Esophagus squamous epithelium (tissue), 4 donors: ENCODE measurements at regions not wholly inside any gene's neighbourhood (a gene's known extent, or its start where the extent isn't known, plus 50 kb on each side); places are given as distances from the start of the nearest gene placed in this dataset.

ENCODE experiments used
- POLR2A ChIP-seq, 4 donors: fragments of 450-650 bp; IDR thresholded peaks; one replicate each; pipeline ENCODE4 v1.6.1; 2017; ENCODE audit warnings: antibody characterized with exemption in 4 of 4, mild to moderate bottlenecking in 4 of 4, moderate library complexity in 3 of 4
- TF ChIP-seq, protein P1 (sequence below), 6 experiments: fragments of 450-650 bp in 4 of 6; fragments of 200-600 bp in 2 of 6; sonication (generic) in 2 of 6; IDR thresholded peaks; one replicate each; pipeline ENCODE4 v1.5.1; 2016 to 2019; ENCODE audit warnings: antibody characterized with exemption in 6 of 6, mild to moderate bottlenecking in 4 of 6, moderate library complexity in 4 of 6

DNA sequence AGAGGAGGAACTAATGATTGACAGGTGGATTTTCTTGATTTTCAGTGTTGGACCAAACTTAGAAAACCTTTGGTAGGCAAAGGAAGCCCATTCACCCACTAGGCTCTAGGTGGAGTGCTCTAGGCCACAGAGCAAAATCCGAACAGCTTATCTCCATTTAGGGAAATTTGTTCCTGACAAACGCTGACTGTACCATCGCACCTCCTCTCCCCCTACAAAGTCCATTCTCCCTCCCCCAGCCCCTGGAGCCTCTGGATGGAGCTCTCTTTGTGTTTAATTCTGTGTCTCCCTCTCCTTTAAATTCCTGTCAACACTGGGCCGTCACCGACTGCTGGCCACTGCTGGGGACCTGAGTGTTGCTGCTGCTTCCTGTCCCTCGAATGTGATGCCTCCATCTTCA, 350.1 kb upstream of the IRX2 start:
- TF ChIP-seq, protein P1, sequence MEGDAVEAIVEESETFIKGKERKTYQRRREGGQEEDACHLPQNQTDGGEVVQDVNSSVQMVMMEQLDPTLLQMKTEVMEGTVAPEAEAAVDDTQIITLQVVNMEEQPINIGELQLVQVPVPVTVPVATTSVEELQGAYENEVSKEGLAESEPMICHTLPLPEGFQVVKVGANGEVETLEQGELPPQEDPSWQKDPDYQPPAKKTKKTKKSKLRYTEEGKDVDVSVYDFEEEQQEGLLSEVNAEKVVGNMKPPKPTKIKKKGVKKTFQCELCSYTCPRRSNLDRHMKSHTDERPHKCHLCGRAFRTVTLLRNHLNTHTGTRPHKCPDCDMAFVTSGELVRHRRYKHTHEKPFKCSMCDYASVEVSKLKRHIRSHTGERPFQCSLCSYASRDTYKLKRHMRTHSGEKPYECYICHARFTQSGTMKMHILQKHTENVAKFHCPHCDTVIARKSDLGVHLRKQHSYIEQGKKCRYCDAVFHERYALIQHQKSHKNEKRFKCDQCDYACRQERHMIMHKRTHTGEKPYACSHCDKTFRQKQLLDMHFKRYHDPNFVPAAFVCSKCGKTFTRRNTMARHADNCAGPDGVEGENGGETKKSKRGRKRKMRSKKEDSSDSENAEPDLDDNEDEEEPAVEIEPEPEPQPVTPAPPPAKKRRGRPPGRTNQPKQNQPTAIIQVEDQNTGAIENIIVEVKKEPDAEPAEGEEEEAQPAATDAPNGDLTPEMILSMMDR (IDR thresholded peaks at IDR 0.05) = no peak
- TF ChIP-seq POLR2A (IDR thresholded peaks at IDR 0.05) = no peak
